A549 (cell line): ENCODE measurements at regions not wholly inside any gene's neighbourhood (a gene's known extent, or its start where the extent isn't known, plus 50 kb on each side); places are given as distances from the start of the nearest gene placed in this dataset.

Source experiments
- ATAC-seq, 2 experiments: fragments of 200-7000 bp in 1 of 2; fragments of >200 bp in 1 of 2; cut with Nextera tagmentation in 1 of 2; cut with Tn5 transposase in 1 of 2; 3 replicates each; pipeline versions ENCODE4 v1.8.0 to v1.9.1; 2018 to 2020; ENCODE audit warnings: mild to moderate bottlenecking in 1 of 2, moderate library complexity in 1 of 2
- CTCF ChIA-PET: fragments of 300-600 bp; sonication (Branson Sonifier 250); formaldehyde crosslinking; extraction: SDS; loops from one replicate; lab custom pipeline; 2021; ENCODE audit warnings: antibody characterized with exemption, inconsistent platforms; lab: Yijun Ruan, JAX
- POLR2A ChIA-PET: fragments of 350-600 bp; formaldehyde crosslinking; extraction: SDS; loops from one replicate; lab custom pipeline; 2021; ENCODE audit warnings: antibody characterized with exemption, inconsistent platforms; lab: Yijun Ruan, JAX
- DNase-seq, 2 experiments: peaks; one replicate each; pipeline versions ENCODE4 v3.0.0 to v3.0.0-alpha.2; 2011 to 2016; ENCODE audit warnings: low read depth in 1 of 2, low spot score in 1 of 2
- FAIRE-seq: peaks from 2 replicates; lab custom pipeline; 2011; peaks lifted over from hg19 to GRCh38; lab: Jason Lieb, UNC
- H3K27ac ChIP-seq, 2 experiments: fragments of >200 bp; sonication (Bioruptor Twin); formaldehyde crosslinking; 3 replicates each; pipeline ENCODE4 v1.5.1; 2016 to 2017
- H3K4me1 ChIP-seq: fragments of >200 bp; sonication (Bioruptor Twin); formaldehyde crosslinking; 3 replicates; pipeline ENCODE4 v1.6.1; 2016
- H3K4me2 ChIP-seq: fragments of >200 bp; sonication (Bioruptor Twin); formaldehyde crosslinking; 3 replicates; pipeline ENCODE4 v1.6.1; 2016
- H3K4me3 ChIP-seq: fragments of >200 bp; sonication (Bioruptor Twin); formaldehyde crosslinking; 3 replicates; pipeline ENCODE4 v1.5.1; 2016
- H3K9me3 ChIP-seq: fragments of >200 bp; sonication (Bioruptor Twin); formaldehyde crosslinking; 3 replicates; pipeline ENCODE4 v1.6.1; 2016
- ATOH8 ChIP-seq: fragments of 250-450 bp; sonication (Bioruptor Pico); IDR thresholded peaks from 2 replicates; pipeline ENCODE4 v1.5.0; 2020; ENCODE audit warnings: low read depth, mild to moderate bottlenecking, moderate library complexity
- BCL3 ChIP-seq: fragments of >200 bp; sonication (Bioruptor Twin); formaldehyde crosslinking; IDR thresholded peaks from 3 replicates; pipeline ENCODE4 v1.6.1; 2016
- BHLHE40 ChIP-seq: IDR thresholded peaks from 2 replicates; pipeline ENCODE4 v1.6.1; 2012; ENCODE audit warnings: low read depth, low read length, inconsistent platforms
- CBX2 ChIP-seq: fragments of 200-600 bp; sonication (generic); IDR thresholded peaks from 2 replicates; pipeline ENCODE4 v1.6.1; 2016; ENCODE audit warnings: low read depth, mild to moderate bottlenecking, borderline replicate concordance
- CEBPB ChIP-seq, 2 experiments: fragments of >200 bp in 1 of 2; sonication (Bioruptor Twin) in 1 of 2; formaldehyde crosslinking in 1 of 2; IDR thresholded peaks; 2 replicates each; pipeline ENCODE4 v1.6.1; 2012 to 2016
- CHD2 ChIP-seq: fragments of 150-350 bp; IDR thresholded peaks from 2 replicates; pipeline ENCODE4 v1.6.1; 2014; ENCODE audit warnings: low read length; ENCODE audit not compliant: partially characterized antibody
- E2F6 ChIP-seq: IDR thresholded peaks from 2 replicates; pipeline ENCODE4 v1.6.1; 2012; ENCODE audit warnings: low read depth, borderline replicate concordance
- EHF ChIP-seq: fragments of 250-450 bp; sonication (Bioruptor Pico); IDR thresholded peaks from 2 replicates; pipeline ENCODE4 v1.5.0; 2020; ENCODE audit warnings: mild to moderate bottlenecking
- EHMT2 ChIP-seq: fragments of 200-600 bp; sonication (generic); IDR thresholded peaks from 2 replicates; pipeline ENCODE4 v1.6.1; 2016; ENCODE audit warnings: antibody characterized with exemption, low read depth, mild to moderate bottlenecking, moderate library complexity
- ELK1 ChIP-seq: fragments of 150-350 bp; IDR thresholded peaks from 2 replicates; pipeline ENCODE4 v1.6.1; 2014; ENCODE audit warnings: low read depth, mild to moderate bottlenecking, low read length
- EP300 ChIP-seq, 2 experiments: fragments of >200 bp; sonication (Bioruptor Twin); formaldehyde crosslinking; IDR thresholded peaks; 2 replicates in 1 of 2; 3 replicates in 1 of 2; pipeline ENCODE4 v1.6.1; 2016 to 2017
- FOSB ChIP-seq: fragments of 250-450 bp; sonication (Bioruptor Pico); IDR thresholded peaks from 2 replicates; pipeline ENCODE4 v1.5.0; 2020; ENCODE audit warnings: mild to moderate bottlenecking, moderate library complexity
- FOXS1 ChIP-seq: fragments of 250-450 bp; sonication (Bioruptor Pico); IDR thresholded peaks from 2 replicates; pipeline ENCODE4 v1.5.0; 2020; ENCODE audit warnings: mild to moderate bottlenecking, moderate library complexity
- GATA3 ChIP-seq: IDR thresholded peaks from 2 replicates; pipeline ENCODE4 v1.6.1; 2012; ENCODE audit warnings: borderline replicate concordance
- HDAC2 ChIP-seq: fragments of 200-600 bp; sonication (generic); IDR thresholded peaks from 2 replicates; pipeline ENCODE4 v1.6.1; 2016
- HES2 ChIP-seq: fragments of >200 bp; sonication (Bioruptor Twin); formaldehyde crosslinking; IDR thresholded peaks from 2 replicates; pipeline ENCODE4 v1.6.1; 2016
- HMGXB4 ChIP-seq: fragments of 250-450 bp; sonication (Bioruptor Pico); IDR thresholded peaks from 2 replicates; pipeline ENCODE4 v1.5.0; 2021; ENCODE audit warnings: mild to moderate bottlenecking, moderate library complexity, borderline replicate concordance
- HOXB13 ChIP-seq: fragments of 250-450 bp; sonication (Bioruptor Pico); IDR thresholded peaks from 2 replicates; pipeline ENCODE4 v1.5.0; 2020; ENCODE audit warnings: low read depth, mild to moderate bottlenecking, moderate library complexity
- MAFK ChIP-seq: fragments of 450-650 bp; IDR thresholded peaks from 2 replicates; pipeline ENCODE4 v1.6.1; 2014; ENCODE audit not compliant: partially characterized antibody
- MAZ ChIP-seq: fragments of 150-350 bp; IDR thresholded peaks from 2 replicates; pipeline ENCODE4 v1.6.1; 2014; ENCODE audit warnings: antibody characterized with exemption, low read depth, low read length, borderline replicate concordance
- MYC ChIP-seq: IDR thresholded peaks from 2 replicates; pipeline ENCODE4 v1.6.1; 2012; ENCODE audit warnings: mild to moderate bottlenecking, inconsistent platforms, low read length, improper control_type of control experiment, borderline replicate concordance
- NFE2L2 ChIP-seq: fragments of 150-350 bp; conservative IDR thresholded peaks from 2 replicates; pipeline ENCODE4 v1.6.1; 2014; ENCODE audit warnings: low read length
- NPAS2 ChIP-seq: fragments of 250-450 bp; sonication (Bioruptor Pico); IDR thresholded peaks from 2 replicates; pipeline ENCODE4 v1.8.0; 2022; ENCODE audit warnings: mild to moderate bottlenecking, moderate library complexity, borderline replicate concordance
- NR3C1 ChIP-seq: fragments of >200 bp; sonication (Bioruptor Twin); formaldehyde crosslinking; IDR thresholded peaks from 3 replicates; pipeline ENCODE4 v1.6.1; 2017
- PBX3 ChIP-seq: IDR thresholded peaks from 2 replicates; pipeline ENCODE4 v1.6.1; 2012
- PHF8 ChIP-seq: fragments of 200-600 bp; sonication (generic); IDR thresholded peaks from 2 replicates; pipeline ENCODE4 v1.6.1; 2016; ENCODE audit warnings: low read depth, mild to moderate bottlenecking, antibody characterized with exemption, moderate library complexity, borderline replicate concordance
- POLR2A ChIP-seq: IDR thresholded peaks from 2 replicates; pipeline ENCODE4 v1.6.1; 2012; ENCODE audit warnings: mild to moderate bottlenecking, low read length
- RAD21 ChIP-seq, 2 experiments: fragments of >200 bp in 1 of 2; sonication (Bioruptor Twin) in 1 of 2; formaldehyde crosslinking in 1 of 2; IDR thresholded peaks in 1 of 2; conservative IDR thresholded peaks in 1 of 2; 2 replicates in 1 of 2; 3 replicates in 1 of 2; pipeline ENCODE4 v1.6.1; 2012 to 2018; ENCODE audit warnings: inconsistent platforms in 1 of 2
- RFX5 ChIP-seq: fragments of 450-650 bp; IDR thresholded peaks from 2 replicates; pipeline ENCODE4 v1.7.1; 2014; ENCODE audit warnings: antibody characterized with exemption, mild to moderate bottlenecking, moderate library complexity
- SMC3 ChIP-seq: fragments of >200 bp; sonication (Bioruptor Twin); formaldehyde crosslinking; IDR thresholded peaks from 3 replicates; pipeline ENCODE4 v1.6.1; 2018; ENCODE audit warnings: inconsistent platforms
- TFCP2L1 ChIP-seq: fragments of 250-450 bp; sonication (Bioruptor Pico); IDR thresholded peaks from 2 replicates; pipeline ENCODE4 v1.5.0; 2021; ENCODE audit warnings: mild to moderate bottlenecking
- TP53 ChIP-seq: fragments of 250-450 bp; sonication (Bioruptor Pico); IDR thresholded peaks from 2 replicates; pipeline ENCODE4 v1.5.0; 2021; ENCODE audit warnings: mild to moderate bottlenecking, moderate library complexity
- USF2 ChIP-seq: fragments of 450-650 bp; IDR thresholded peaks from 2 replicates; pipeline ENCODE4 v1.6.1; 2014; ENCODE audit warnings: antibody characterized with exemption
- WGBS: methylation state at CpG from one replicate; pipeline ENCODE4 v1.1.6; 2017; ENCODE audit errors: missing lambda C conversion rate; 5-methylcytosine and 5-hydroxymethylcytosine counted together

- Histone ChIP-seq H3K9me3 (no peaks in the 10 kb centered on the region), H3K27ac (no peak overlapping the region), H3K4me2 (no peak overlapping the region), H3K4me1 (peaks cover 5% of the 10 kb centered on the region; the same call in 1 of the 3 replicates), H3K4me3 (no peak overlapping the region)
- TF ChIP-seq USF2 (no peak), FOSB (CRISPR knock-in tag) (no peak), SMC3 (no peak), POLR2A (no peak), EHF (no peak), RFX5 (no peak), HDAC2 (no peak), CBX2 (no peak), BCL3 (no peak), NPAS2 (CRISPR knock-in tag) (no peak), FOXS1 (CRISPR knock-in tag) (no peak), RAD21 (conservative IDR thresholded peaks at IDR 0.05 in 1 of 2, IDR thresholded peaks at IDR 0.05 in 1 of 2) (no peak), TP53 (CRISPR knock-in tag) (no peak), PHF8 (no peak), NFE2L2 (no peak), HMGXB4 (CRISPR knock-in tag) (no peak), HOXB13 (CRISPR knock-in tag) (no peak), ELK1 (no peak), MAZ (no peak), CEBPB (IDR thresholded peaks at IDR 0.05) (no peak)
- DNase-seq (no peak), ATAC-seq (no peak), FAIRE-seq (no peak)
- 40% methylated on average over 5 of the region's 5 CpGs for WGBS
- ChIA-PET CTCF (interaction anchor here (1.3 to 3.2 kb wide), 2 partner anchors 12 to 14 kb away, joined by 3 to 14 read pairs; no protein-coding TSS in a partner anchor), POLR2A (no interaction called here)
Measured at GRCh38 chr1:148383966-148384365, 99.1 kb downstream of the PPIAL4G start.

- no peaks in the 10 kb centered on the region for H3K9me3 ChIP-seq
- WGBS = 89% methylated on average over 16 of the region's 16 CpGs
- TF ChIP-seq ATOH8 (no peak), EP300 (IDR thresholded peaks at IDR 0.05) (no peak), HOXB13 (CRISPR knock-in tag) (no peak), TFCP2L1 (no peak), E2F6 (no peak), EHF (no peak), HES2 (no peak), PBX3 (no peak), EHMT2 (no peak), MAZ (no peak), GATA3 (no peak), CHD2 (no peak), MAFK (no peak), BHLHE40 (no peak), MYC (no peak), FOSB (CRISPR knock-in tag) (no peak), NR3C1 (no peak)
- ATAC-seq = no peak
- POLR2A ChIA-PET = interaction anchor here (0.8 kb wide), 1 partner anchor 9 kb away, joined by 3 read pairs; no protein-coding TSS in a partner anchor
- no peak for FAIRE-seq
- no peak overlapping the region for H3K4me3 ChIP-seq
- CTCF ChIA-PET = no interaction called here
- H3K4me1 ChIP-seq = no peaks in the 10 kb centered on the region
- DNase-seq = no peak
- H3K4me2 ChIP-seq = no peak overlapping the region
- H3K27ac ChIP-seq = no peak overlapping the region
Measured at GRCh38 chr1:148379697-148380096, 103.4 kb downstream of the PPIAL4G start.
